Inflammatory macrophage treated with lipopolysaccharide for 1 hour (primary cell): ENCODE measurements at regions not wholly inside any gene's neighbourhood (a gene's known extent, or its start where the extent isn't known, plus 50 kb on each side); places are given as distances from the start of the nearest gene placed in this dataset.

ENCODE experiments used
- DNase-seq, 2 donors: peaks; one replicate each; pipeline ENCODE4 v3.0.0-alpha.2; 2020 to 2022

DNA sequence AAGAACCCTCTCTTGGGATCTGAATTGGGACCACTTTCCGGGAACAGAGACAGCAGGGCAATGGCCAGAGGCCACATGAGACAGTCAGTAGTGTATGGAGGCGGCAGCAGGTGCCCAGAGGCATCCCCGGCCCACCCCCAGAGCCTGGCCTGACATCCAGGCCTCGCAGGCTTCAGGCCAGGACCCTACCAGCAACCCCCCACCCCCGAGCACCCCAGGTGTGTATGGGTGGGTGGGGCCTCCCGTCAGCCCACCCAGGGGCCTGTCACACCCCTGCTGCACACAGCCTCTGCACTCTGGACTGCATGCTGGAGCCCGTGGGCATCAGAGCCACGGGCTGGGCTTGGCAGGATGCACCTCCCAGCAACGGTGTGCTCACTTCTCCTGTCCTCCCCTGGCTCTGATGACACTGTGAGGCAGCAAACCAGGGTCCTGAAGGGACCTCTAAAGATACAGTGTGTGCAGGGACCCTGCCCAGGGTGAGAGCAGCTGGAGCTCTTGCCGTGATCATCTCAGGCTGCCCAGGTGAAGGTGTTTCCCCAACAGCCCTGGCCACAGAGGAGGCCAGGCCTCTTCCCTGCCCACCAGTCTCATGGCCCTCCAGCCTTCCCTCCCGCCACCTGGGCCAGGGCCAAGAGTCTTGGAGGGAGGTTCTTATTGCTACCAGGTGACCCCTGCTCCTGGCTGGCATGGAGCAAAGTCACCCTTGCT lies 88.8 kb upstream of the SEPTIN5 start:
- DNase-seq, result no peak

- no peak for DNase-seq
These were observed 88.2 kb upstream of the SEPTIN5 start for GRCh38 chr22:19626042-19626587.

- DNase-seq, result no peak
These were observed 87.6 kb upstream of the SEPTIN5 start for GRCh38 chr22:19626666-19627065.

DNA sequence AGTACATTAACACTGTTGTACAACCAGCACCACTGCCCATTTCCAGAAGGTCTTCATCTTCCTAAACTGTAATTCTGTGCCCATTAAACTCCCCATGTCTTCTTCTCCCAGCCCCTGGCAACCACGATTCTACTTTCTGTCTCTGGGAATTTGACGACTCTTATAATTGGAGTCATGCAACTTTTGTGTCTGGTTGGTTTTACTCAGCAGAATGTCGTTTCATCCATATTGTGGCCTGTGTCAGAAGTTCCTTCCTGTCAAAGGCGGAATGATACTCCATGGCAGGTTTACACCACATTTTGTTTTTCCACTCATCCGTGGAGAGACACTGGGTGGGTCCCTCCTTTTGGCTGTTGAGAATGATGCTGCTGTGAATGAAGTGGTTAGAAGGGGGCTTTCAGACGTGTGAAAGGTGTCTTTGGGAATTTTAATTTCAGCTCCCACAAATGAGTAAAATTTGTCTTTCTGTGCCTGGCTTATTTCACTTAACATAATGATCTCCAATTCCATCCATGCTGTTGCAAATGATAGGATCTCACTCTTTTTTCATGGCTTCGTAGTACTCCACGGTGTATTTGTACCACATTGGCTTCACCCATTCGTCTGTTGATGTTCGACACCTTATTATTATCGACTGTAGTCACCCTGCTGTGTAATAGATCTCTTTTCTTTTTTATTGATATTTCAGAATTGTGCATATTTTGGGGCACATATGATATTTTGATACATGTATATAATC lies 86.1 kb upstream of the SEPTIN5 start:
- DNase-seq, result no peak

DNA sequence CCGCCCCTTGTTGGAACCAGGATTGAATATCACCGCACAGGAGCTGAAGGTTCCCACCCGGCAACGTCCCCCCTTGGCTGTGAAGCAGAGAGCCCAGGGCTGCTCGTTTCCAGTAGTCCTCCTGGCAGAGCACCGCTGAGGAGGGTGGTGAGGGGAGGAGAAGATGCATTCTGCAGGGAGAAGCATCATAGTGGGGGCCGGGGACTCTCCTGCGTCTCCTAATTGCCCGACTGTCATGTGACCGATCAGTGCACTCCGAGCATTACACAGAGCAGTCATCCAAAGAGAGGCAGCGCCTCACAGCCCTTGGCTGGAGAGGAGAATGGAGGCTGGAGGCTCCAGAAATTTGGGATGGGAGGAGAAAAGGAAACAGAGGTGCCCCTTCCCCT lies 85.0 kb upstream of the SEPTIN5 start:
- no peak for DNase-seq

DNA sequence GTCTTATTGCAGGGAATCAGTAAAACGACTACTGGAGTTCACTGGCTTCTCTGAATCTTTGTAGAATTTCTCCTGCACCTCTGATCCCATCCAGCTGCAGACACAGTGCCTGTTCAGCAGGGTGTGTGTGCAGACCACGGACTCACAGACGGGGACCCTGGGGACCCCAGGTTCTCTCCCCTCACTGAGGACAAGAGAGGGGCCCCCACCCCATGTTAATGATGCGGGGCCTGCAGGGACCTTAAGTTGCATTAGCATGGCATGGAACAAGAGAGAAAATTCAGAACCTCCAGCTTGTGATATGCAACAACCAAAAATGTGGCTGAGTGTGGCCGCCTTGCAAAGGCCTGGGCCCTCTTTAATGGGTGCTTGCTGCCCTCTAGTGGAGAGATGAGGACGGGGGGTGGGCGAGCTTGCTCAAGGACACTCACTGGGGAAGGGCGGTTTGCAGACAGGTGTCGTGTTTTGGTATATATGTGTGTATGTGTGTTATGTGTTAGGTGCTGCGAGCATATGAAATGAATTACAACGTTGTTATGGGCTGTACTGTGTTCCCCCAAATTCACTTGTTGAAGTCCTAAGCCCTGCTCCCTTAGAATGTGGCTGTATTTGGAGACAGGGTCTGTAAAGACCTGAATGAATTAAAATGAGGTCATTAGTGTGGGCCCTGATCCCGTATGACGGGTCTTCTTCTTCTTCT lies 84.4 kb upstream of the SEPTIN5 start:
- DNase-seq, result peak; percentile 45 to 91

DNA sequence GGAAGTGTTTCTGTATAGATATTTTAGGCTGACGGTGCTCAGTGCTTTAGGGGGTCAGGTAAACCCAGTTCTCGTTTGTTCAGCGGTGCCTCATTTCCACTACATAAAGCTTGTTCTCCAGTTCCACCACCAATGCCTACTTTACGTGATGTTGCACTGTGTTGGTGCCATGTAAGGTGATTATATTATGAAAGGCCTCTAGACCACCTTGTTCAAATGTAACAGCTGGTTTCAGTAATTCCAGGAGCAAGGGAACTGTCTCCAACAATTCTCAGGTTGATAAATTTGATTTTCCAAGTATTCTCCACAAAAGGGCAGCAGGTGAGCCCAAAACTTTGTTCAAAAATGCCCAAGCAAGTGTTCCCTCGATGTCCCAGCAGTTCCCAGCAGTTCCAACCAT lies 83.7 kb upstream of the SEPTIN5 start:
- no peak for DNase-seq

DNA sequence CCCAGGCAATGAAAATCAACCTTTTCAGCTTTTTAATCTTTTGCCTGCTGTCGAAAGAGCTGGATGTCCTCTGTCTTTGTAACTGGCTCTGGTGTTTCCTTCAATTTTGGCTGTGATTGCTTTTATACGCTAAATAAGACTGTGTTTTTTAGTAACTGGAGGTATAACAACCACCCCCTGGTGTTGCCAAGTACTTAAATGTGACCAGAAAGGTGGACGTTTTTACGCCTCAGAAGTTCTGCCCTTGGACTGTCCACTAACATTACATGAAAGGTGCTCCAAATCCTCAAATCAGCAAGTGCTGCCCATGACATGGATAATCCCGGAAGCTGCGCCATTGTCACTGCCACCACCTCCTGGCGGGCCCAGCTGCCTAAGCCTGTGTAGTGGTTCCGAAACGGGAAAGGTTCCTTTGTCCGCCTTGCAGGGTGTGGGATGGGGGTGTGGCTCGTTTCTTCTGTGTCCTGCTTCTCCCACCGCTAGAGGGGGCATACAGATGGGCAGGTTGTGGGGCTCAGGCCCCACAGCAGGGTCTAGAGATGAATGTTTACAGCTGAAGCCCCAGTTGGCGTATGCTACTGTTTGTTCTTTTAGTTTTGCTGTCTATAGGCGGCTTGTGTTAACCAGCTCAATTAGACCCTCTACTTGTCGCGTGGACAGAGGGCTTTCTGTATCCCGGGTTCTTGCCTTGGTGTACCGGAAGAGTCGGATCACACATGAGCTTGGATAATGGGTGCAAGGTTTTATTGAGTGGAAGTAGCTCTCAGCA lies 82.2 kb upstream of the SEPTIN5 start:
- DNase-seq, result peak in 1 of 2 donors; percentile 21

- no peak for DNase-seq
These were observed 81.6 kb upstream of the SEPTIN5 start for GRCh38 chr22:19632668-19633148.

GRCh38 chr22:19634226-19634975 lies 79.9 kb upstream of the SEPTIN5 start:
- no peak for DNase-seq

DNA sequence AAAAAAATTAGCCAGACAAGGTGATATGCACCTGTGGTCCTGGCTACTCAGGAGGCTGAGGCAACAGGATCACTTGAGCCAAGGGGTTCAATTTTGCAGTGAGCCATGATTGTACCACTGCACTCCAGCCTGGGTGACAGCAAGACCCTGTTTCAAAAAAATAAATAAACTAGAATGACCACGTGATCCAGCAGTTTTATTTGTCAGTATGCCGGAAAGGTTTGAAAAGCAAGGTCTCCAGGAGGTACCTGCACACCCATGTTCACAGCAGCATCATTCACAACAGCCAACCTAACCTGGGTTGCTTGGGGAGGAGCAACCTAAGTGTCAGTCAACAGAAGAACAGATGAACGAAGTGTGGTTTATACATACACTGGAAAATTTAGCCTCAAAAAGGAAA lies 78.7 kb upstream of the SEPTIN5 start:
- no peak for DNase-seq

- no peak for DNase-seq
These were observed 77.5 kb upstream of the SEPTIN5 start for GRCh38 chr22:19636696-19637407.

- DNase-seq, result no peak
These were observed 76.7 kb upstream of the SEPTIN5 start for GRCh38 chr22:19637408-19638281.

- DNase-seq, result no peak
These were observed 75.9 kb upstream of the SEPTIN5 start for GRCh38 chr22:19638282-19639015.

GRCh38 chr22:19639610-19640135 lies 74.6 kb upstream of the SEPTIN5 start:
- no peak for DNase-seq

GRCh38 chr22:19640306-19640705 lies 74.0 kb upstream of the SEPTIN5 start:
- DNase-seq, result no peak

DNA sequence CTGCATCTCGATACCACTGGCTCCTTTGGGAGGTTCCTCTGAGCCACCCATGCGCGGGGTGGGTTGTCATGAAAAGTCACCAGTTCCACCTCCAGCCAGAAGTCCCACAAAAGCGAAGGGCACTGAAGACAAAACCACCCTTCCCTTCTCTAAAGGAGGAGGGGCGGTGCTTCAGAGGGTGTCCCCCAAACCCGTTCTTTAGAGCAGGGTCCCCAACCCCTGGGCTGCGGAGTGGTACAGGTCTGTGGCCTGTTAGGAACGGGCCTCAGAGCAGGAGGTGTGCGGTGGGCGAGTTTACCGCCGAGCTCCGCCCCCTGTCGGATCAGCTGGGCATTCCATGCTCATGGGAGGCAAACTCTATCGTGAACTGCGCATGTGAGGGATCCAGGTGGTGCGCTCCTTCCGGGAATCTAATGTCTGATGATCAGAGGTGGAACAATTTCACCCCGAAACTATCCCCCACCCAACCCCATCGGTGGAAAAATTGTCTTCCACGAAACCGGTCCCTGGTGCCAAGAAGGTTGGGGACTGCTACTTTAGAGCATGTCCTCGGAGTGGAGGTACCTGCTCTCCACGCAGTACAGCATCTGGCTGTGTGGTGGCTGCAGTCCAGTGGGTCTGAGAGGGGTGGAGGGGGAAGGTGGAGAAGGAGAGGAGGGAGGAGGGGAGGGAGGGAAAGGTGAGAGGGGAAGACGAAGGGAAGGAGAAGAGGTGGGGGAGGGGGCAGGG lies 72.9 kb upstream of the SEPTIN5 start:
- DNase-seq, result no peak

GRCh38 chr22:19641983-19642451 lies 72.3 kb upstream of the SEPTIN5 start:
- no peak for DNase-seq
